Endometrium (tissue), 2 donors: ENCODE measurements at regions not wholly inside any gene's neighbourhood (a gene's known extent, or its start where the extent isn't known, plus 50 kb on each side); places are given as distances from the start of the nearest gene placed in this dataset.
"Not testable (repeated sequence)": the region's sequence is repeated elsewhere in the genome, so short reads cannot be mapped to it uniquely, and the experiment has no call there.

ENCODE experiments used
- FAIRE-seq: peaks from 2 replicates; lab custom pipeline; 2012; peaks lifted over from hg19 to GRCh38; lab: Jason Lieb, UNC
- donor health status: control.
- donor health status: control.

GRCh38 chr14:21882226-21882625 is 208.6 kb upstream of the OR4E1 start:
- no peak for FAIRE-seq

GRCh38 chr14:21880918-21881317 is 207.3 kb upstream of the OR4E1 start:
- no peak for FAIRE-seq

- FAIRE-seq, result no peak
Measured at GRCh38 chr14:21875791-21876190, 202.2 kb upstream of the OR4E1 start.

- no peak for FAIRE-seq
Measured at GRCh38 chr14:21874946-21875345, 201.3 kb upstream of the OR4E1 start.

GRCh38 chr14:21874167-21874566 is 200.5 kb upstream of the OR4E1 start:
- no peak for FAIRE-seq

GRCh38 chr14:21868442-21869046 is 194.9 kb upstream of the OR4E1 start:
- no peak for FAIRE-seq

- no peak for FAIRE-seq
Measured at GRCh38 chr14:21867541-21867940, 193.9 kb upstream of the OR4E1 start.

GRCh38 chr14:21866479-21866878 is 192.9 kb upstream of the OR4E1 start:
- no peak for FAIRE-seq

GRCh38 chr14:21863289-21863688 is 189.7 kb upstream of the OR4E1 start:
- FAIRE-seq, result no peak

- no peak for FAIRE-seq
Measured at GRCh38 chr14:21861153-21861552, 187.5 kb upstream of the OR4E1 start.

- no peak for FAIRE-seq
Measured at GRCh38 chr14:21860172-21860571, 186.6 kb upstream of the OR4E1 start.

- no peak for FAIRE-seq
Measured at GRCh38 chr14:21852775-21853174, 179.2 kb upstream of the OR4E1 start.

- FAIRE-seq, result no peak
Measured at GRCh38 chr14:21852061-21852664, 178.5 kb upstream of the OR4E1 start.

- FAIRE-seq, result not testable (repeated sequence)
Measured at GRCh38 chr14:21846902-21847301, 173.3 kb upstream of the OR4E1 start.

GRCh38 chr14:21846227-21846885 is 172.7 kb upstream of the OR4E1 start:
- FAIRE-seq, result no peak

GRCh38 chr14:21840765-21841164 is 167.1 kb upstream of the OR4E1 start:
- FAIRE-seq, result no peak

GRCh38 chr14:21833836-21834235 is 160.2 kb upstream of the OR4E1 start:
- FAIRE-seq, result no peak

- FAIRE-seq, result no peak
Measured at GRCh38 chr14:21825845-21826244, 152.2 kb upstream of the OR4E1 start.

GRCh38 chr14:21825149-21825743 is 151.6 kb upstream of the OR4E1 start:
- FAIRE-seq, result no peak

GRCh38 chr14:21822109-21822508 is 148.5 kb upstream of the OR4E1 start:
- FAIRE-seq, result no peak

GRCh38 chr14:21820631-21821030 is 147.0 kb upstream of the OR4E1 start:
- FAIRE-seq, result no peak

GRCh38 chr14:21819891-21820290 is 146.3 kb upstream of the OR4E1 start:
- FAIRE-seq, result not testable (repeated sequence)

- FAIRE-seq, result not testable (repeated sequence)
Measured at GRCh38 chr14:21817010-21817409, 143.4 kb upstream of the OR4E1 start.
